ENCODE measurements at regions not wholly inside any gene's neighbourhood (a gene's known extent, or its start where the extent isn't known, plus 50 kb on each side); places are given as distances from the start of the nearest gene placed in this dataset.

DNA sequence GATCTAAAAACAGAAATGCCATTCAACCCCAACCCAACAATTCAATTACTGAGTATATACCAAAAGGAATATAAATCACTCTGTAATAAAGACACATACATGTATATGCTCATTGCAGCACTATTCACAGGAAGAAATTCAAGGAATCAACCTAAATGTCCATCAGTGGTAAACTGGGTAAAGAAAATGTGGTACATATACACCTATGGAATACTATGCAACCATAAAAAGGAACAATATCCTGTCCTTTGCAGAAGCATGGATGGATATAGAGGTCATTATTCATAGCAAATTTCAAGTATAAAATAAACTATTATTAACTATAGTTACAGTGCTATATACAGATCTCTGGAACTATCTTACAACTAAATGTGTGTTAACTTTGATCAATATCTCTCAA is 599.3 kb downstream of the CDH11 start:
- Histone ChIP-seq H3K4me3 (ENCODE audit: low read length) (no peak overlapping the region), H4K20me1 (ENCODE audit: insufficient read depth, low read depth, low read length) (no peaks in the 10 kb centered on the region), H3K36me3 (ENCODE audit: insufficient read depth, low read length) (no peaks in the 10 kb centered on the region), H3K4me2 (ENCODE audit: low read depth, low read length, poor library complexity, severe bottlenecking) (no peak overlapping the region), H3K9me3 (ENCODE audit: low read length) (no peaks in the 10 kb centered on the region), H3K79me2 (ENCODE audit: low read length) (no peaks in the 10 kb centered on the region), H3K9ac (ENCODE audit: low read length) (no peak overlapping the region), H3K27ac (ENCODE audit: low read length) (no peak overlapping the region), H2AFZ (ENCODE audit: low read length) (no peak overlapping the region), H3K4me1 (ENCODE audit: low read length) (peaks cover 3% of the 10 kb centered on the region; the same call in 1 of the 2 replicates), H3K9me2 (replicated peaks; ENCODE audit: insufficient read depth, low read length) (no peaks in the 10 kb centered on the region), H3K27me3 (ENCODE audit: low read length) (no peaks in the 10 kb centered on the region)
- no peak for DNase-seq

DNA sequence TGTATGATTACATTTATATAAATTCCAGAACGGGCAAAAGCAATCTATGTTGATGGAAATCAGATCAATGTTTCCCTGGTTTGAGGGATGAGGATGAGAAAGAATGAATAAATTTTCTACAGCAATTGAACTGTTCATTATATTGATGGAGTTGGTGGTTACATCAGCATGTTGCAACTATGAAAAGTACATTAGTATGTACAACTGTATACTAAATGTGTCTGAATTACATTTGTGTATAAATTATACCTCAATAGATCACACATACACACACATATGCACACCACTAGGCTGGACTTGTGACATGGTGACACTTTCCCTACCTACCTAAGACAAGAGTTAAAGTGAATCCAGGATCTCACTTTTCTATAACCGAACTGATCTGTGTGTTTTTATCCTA is 608.0 kb downstream of the CDH11 start:
- no peaks in the 10 kb centered on the region for H3K79me2 ChIP-seq (ENCODE audit: low read length)
- H3K9me2 ChIP-seq (replicated peaks; ENCODE audit: insufficient read depth, low read length): no peaks in the 10 kb centered on the region
- DNase-seq: no peak
- no peaks in the 10 kb centered on the region for H4K20me1 ChIP-seq (ENCODE audit: insufficient read depth, low read depth, low read length)
- H3K4me1 ChIP-seq (ENCODE audit: low read length): peaks cover 3% of the 10 kb centered on the region; the same call in 1 of the 2 replicates
- H3K27me3 ChIP-seq (ENCODE audit: low read length): no peaks in the 10 kb centered on the region
- no peak overlapping the region for H3K4me2 ChIP-seq (ENCODE audit: low read depth, low read length, poor library complexity, severe bottlenecking)
- no peak overlapping the region for H3K9ac ChIP-seq (ENCODE audit: low read length)
- no peak overlapping the region for H3K27ac ChIP-seq (ENCODE audit: low read length)
- no peaks in the 10 kb centered on the region for H3K36me3 ChIP-seq (ENCODE audit: insufficient read depth, low read length)
- H3K4me3 ChIP-seq (ENCODE audit: low read length): no peak overlapping the region
- no peak overlapping the region for H2AFZ ChIP-seq (ENCODE audit: low read length)
- no peaks in the 10 kb centered on the region for H3K9me3 ChIP-seq (ENCODE audit: low read length)

DNA sequence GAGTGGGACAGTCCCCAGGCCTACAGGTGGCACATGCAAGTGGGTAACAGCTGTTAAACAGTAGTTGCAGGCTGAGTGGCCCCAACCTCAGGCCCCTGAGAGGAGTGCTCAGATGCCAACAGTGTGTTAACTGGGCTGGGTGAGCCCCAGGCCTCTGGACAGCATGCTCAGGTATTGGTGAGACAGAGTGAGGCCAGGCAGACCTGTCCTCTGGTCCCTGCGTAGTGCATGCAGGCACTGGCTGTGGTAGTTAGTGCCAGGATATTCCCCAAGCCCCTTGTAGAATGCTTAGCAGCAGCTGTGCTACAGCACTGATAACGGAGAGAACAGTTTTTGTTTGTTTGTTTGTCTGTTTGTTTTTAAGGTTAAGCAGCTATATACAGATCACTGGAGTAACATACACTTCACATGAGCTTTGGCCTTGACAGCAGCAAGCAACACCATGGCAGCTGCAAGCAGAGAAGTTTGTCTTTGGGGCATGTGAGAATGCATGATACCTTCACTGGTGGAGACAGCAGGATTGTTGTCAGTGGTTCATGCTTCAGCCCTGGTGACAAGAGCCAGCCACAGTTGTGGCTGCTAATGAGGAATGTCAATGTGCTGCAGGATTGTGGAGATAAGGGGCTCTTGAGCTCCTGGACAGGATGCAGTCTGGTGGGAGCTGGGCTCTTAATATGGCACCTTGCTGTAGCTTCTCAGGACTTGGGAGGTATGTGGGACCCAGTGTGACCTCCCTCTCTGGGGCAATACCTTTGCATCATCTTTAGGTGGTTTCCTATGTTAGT is 614.4 kb downstream of the CDH11 start:
- H3K27me3 ChIP-seq (ENCODE audit: low read length): no peaks in the 10 kb centered on the region
- H3K27ac ChIP-seq (ENCODE audit: low read length): no peak overlapping the region
- no peaks in the 10 kb centered on the region for H3K4me1 ChIP-seq (ENCODE audit: low read length)
- H3K4me3 ChIP-seq (ENCODE audit: low read length): no peak overlapping the region
- H2AFZ ChIP-seq (ENCODE audit: low read length): no peak overlapping the region
- H3K36me3 ChIP-seq (ENCODE audit: insufficient read depth, low read length): no peaks in the 10 kb centered on the region
- no peaks in the 10 kb centered on the region for H4K20me1 ChIP-seq (ENCODE audit: insufficient read depth, low read depth, low read length)
- H3K79me2 ChIP-seq (ENCODE audit: low read length): no peaks in the 10 kb centered on the region
- no peak overlapping the region for H3K9ac ChIP-seq (ENCODE audit: low read length)
- H3K9me2 ChIP-seq (replicated peaks; ENCODE audit: insufficient read depth, low read length): no peaks in the 10 kb centered on the region
- H3K4me2 ChIP-seq (ENCODE audit: low read depth, low read length, poor library complexity, severe bottlenecking): no peak overlapping the region
- no peaks in the 10 kb centered on the region for H3K9me3 ChIP-seq (ENCODE audit: low read length)
- DNase-seq: no peak

DNA sequence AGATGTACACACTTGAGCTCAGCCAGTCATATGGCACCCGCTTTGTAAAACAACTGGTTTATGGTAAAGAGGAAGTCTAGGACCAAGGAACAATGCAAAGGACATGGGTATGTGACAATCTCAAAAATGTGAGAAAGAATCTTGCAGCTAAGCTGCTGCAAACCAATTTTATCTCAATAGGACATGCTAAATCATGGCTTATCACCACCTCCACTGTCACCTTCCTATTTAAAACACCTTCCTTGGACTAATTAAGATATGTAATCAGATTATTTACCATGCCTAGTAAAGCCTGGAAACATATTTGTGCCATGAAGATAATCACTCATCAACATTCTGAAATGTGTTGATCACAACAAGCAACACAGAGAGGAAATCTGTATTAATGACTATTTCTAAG is 622.7 kb downstream of the CDH11 start:
- no peaks in the 10 kb centered on the region for H3K27me3 ChIP-seq (ENCODE audit: low read length)
- no peaks in the 10 kb centered on the region for H3K79me2 ChIP-seq (ENCODE audit: low read length)
- H3K4me2 ChIP-seq (ENCODE audit: low read depth, low read length, poor library complexity, severe bottlenecking): no peak overlapping the region
- H2AFZ ChIP-seq (ENCODE audit: low read length): no peak overlapping the region
- no peak for DNase-seq
- H3K4me3 ChIP-seq (ENCODE audit: low read length): no peak overlapping the region
- H3K36me3 ChIP-seq (ENCODE audit: insufficient read depth, low read length): no peaks in the 10 kb centered on the region
- no peaks in the 10 kb centered on the region for H3K9me2 ChIP-seq (replicated peaks; ENCODE audit: insufficient read depth, low read length)
- H4K20me1 ChIP-seq (ENCODE audit: insufficient read depth, low read depth, low read length): no peaks in the 10 kb centered on the region
- no peaks in the 10 kb centered on the region for H3K4me1 ChIP-seq (ENCODE audit: low read length)
- no peak overlapping the region for H3K27ac ChIP-seq (ENCODE audit: low read length)
- H3K9me3 ChIP-seq (ENCODE audit: low read length): no peaks in the 10 kb centered on the region
- H3K9ac ChIP-seq (ENCODE audit: low read length): no peak overlapping the region

DNA sequence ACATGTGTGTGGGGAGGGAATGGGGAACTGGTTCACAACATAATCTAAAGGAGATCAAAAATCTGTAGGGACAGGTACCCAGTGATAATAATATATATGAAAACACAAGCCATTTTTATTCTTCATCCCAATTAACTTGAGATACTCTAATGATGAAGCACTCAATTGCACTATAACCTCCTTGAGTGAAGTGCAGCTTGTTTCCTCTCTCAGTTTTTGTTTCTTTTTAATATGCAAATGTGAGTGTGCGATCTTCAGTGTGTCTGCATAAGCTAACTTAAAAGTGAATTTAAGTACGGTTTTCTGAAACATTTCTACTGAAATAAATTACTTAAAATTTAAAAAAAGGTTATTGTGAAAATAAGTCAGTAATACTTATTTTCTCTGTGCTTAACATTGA is 623.5 kb downstream of the CDH11 start:
- Histone ChIP-seq H3K4me1 (ENCODE audit: low read length) (no peaks in the 10 kb centered on the region), H3K9me2 (replicated peaks; ENCODE audit: insufficient read depth, low read length) (no peaks in the 10 kb centered on the region), H2AFZ (ENCODE audit: low read length) (no peak overlapping the region), H3K4me3 (ENCODE audit: low read length) (no peak overlapping the region), H3K4me2 (ENCODE audit: low read depth, low read length, poor library complexity, severe bottlenecking) (no peak overlapping the region), H3K36me3 (ENCODE audit: insufficient read depth, low read length) (no peaks in the 10 kb centered on the region), H4K20me1 (ENCODE audit: insufficient read depth, low read depth, low read length) (no peaks in the 10 kb centered on the region), H3K9ac (ENCODE audit: low read length) (no peak overlapping the region), H3K27me3 (ENCODE audit: low read length) (no peaks in the 10 kb centered on the region), H3K9me3 (ENCODE audit: low read length) (no peaks in the 10 kb centered on the region), H3K79me2 (ENCODE audit: low read length) (no peaks in the 10 kb centered on the region), H3K27ac (ENCODE audit: low read length) (no peak overlapping the region)
- no peak for DNase-seq

DNA sequence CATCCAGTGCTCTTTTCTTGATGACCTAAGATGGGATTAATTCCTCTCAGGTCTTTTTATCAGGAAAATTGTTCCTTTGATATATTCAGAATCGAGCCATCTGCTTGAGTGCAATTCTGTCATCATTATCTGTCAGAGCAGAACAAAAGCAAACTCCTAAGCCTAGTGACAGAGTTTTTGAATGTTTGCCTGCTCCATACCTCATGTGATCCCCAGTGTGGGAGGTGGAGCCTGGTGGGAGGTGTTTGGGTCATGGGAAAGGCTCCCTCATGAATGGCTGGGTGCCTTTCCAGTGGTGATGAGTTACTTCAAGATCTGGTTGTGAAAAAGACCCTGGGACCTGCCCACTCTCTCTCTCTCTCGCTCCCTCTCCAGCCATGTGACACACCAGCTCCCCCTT is 628.2 kb downstream of the CDH11 start:
- H3K9ac ChIP-seq (ENCODE audit: low read length): no peak overlapping the region
- H3K79me2 ChIP-seq (ENCODE audit: low read length): no peaks in the 10 kb centered on the region
- no peak overlapping the region for H2AFZ ChIP-seq (ENCODE audit: low read length)
- no peak overlapping the region for H3K27ac ChIP-seq (ENCODE audit: low read length)
- no peaks in the 10 kb centered on the region for H3K4me1 ChIP-seq (ENCODE audit: low read length)
- no peak overlapping the region for H3K4me2 ChIP-seq (ENCODE audit: low read depth, low read length, poor library complexity, severe bottlenecking)
- H4K20me1 ChIP-seq (ENCODE audit: insufficient read depth, low read depth, low read length): no peaks in the 10 kb centered on the region
- no peaks in the 10 kb centered on the region for H3K36me3 ChIP-seq (ENCODE audit: insufficient read depth, low read length)
- H3K9me3 ChIP-seq (ENCODE audit: low read length): no peaks in the 10 kb centered on the region
- H3K4me3 ChIP-seq (ENCODE audit: low read length): no peak overlapping the region
- no peaks in the 10 kb centered on the region for H3K27me3 ChIP-seq (ENCODE audit: low read length)
- H3K9me2 ChIP-seq (replicated peaks; ENCODE audit: insufficient read depth, low read length): no peaks in the 10 kb centered on the region
- no peak for DNase-seq

DNA sequence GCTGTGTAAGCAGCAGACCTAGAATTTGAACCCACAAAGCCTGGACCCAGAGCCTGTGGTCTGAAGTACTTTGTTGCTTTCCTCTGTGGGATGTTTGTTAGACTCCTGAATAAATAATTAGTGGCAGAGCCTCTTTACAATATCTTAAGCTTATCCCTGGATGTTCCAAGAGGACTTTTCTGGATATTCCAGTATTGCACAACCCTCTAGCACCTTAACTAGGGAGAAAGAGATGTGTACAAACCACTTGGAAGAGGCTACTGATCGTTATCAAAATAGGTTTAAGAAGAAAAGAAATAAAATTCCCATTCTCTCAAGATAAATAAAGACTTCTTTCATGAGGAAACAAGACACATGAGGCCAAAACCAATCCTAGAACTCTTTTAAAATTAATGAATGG is 632.4 kb downstream of the CDH11 start:
- Histone ChIP-seq H3K36me3 (ENCODE audit: insufficient read depth, low read length) (no peaks in the 10 kb centered on the region), H3K4me3 (ENCODE audit: low read length) (no peak overlapping the region), H3K27ac (ENCODE audit: low read length) (no peak overlapping the region), H2AFZ (ENCODE audit: low read length) (no peak overlapping the region), H4K20me1 (ENCODE audit: insufficient read depth, low read depth, low read length) (no peaks in the 10 kb centered on the region), H3K4me2 (ENCODE audit: low read depth, low read length, poor library complexity, severe bottlenecking) (no peak overlapping the region), H3K9me3 (ENCODE audit: low read length) (no peaks in the 10 kb centered on the region), H3K9me2 (replicated peaks; ENCODE audit: insufficient read depth, low read length) (no peaks in the 10 kb centered on the region), H3K27me3 (ENCODE audit: low read length) (no peaks in the 10 kb centered on the region), H3K79me2 (ENCODE audit: low read length) (no peaks in the 10 kb centered on the region), H3K9ac (ENCODE audit: low read length) (no peak overlapping the region), H3K4me1 (ENCODE audit: low read length) (no peaks in the 10 kb centered on the region)
- no peak for DNase-seq

DNA sequence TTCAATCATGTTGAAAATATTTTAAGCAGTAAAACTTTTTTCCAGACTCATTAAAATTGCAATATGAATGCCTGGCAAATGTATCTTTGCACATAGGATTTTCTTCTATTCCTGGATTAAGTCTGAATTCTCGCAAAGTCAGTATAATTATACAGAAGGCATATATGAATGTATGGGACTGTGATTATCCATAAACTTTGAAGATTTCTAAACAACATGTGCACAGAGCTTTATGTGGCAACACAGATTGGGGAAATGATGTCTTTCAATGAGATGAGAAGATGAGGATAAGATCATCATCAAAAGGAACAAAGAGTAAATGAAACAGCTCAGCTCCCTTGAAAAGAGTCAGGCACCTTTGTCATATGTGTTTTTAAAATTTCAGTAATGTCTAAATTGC is 635.3 kb downstream of the CDH11 start:
- no peak for DNase-seq
- Histone ChIP-seq H3K9me2 (replicated peaks; ENCODE audit: insufficient read depth, low read length) (0 out of 2 replicates have a peak, but pooled peaks cover 3% of the 10 kb centered on the region), H3K36me3 (ENCODE audit: insufficient read depth, low read length) (no peaks in the 10 kb centered on the region), H3K9me3 (ENCODE audit: low read length) (no peaks in the 10 kb centered on the region), H4K20me1 (ENCODE audit: insufficient read depth, low read depth, low read length) (no peaks in the 10 kb centered on the region), H3K27me3 (ENCODE audit: low read length) (no peaks in the 10 kb centered on the region), H2AFZ (ENCODE audit: low read length) (no peak overlapping the region), H3K4me1 (ENCODE audit: low read length) (no peaks in the 10 kb centered on the region), H3K4me3 (ENCODE audit: low read length) (no peak overlapping the region), H3K27ac (ENCODE audit: low read length) (no peak overlapping the region), H3K4me2 (ENCODE audit: low read depth, low read length, poor library complexity, severe bottlenecking) (no peak overlapping the region), H3K79me2 (ENCODE audit: low read length) (no peaks in the 10 kb centered on the region), H3K9ac (ENCODE audit: low read length) (no peak overlapping the region)

All from Karpas-422 (cell line).